ENCODE measurements at regions not wholly inside any gene's neighbourhood (a gene's known extent, or its start where the extent isn't known, plus 50 kb on each side); places are given as distances from the start of the nearest gene placed in this dataset.

- no peak for TF ChIP-seq POLR2AphosphoS5 (IDR thresholded peaks at IDR 0.05; ENCODE audit: borderline replicate concordance, low read depth, low read length)
- no peak for TF ChIP-seq EZH2 (IDR thresholded peaks at IDR 0.05)
- TF ChIP-seq FOXP2 (optimal IDR thresholded peaks at IDR 0.05; ENCODE audit: control extremely low read depth, extremely low read length, insufficient read depth), result no peak
Observed at GRCh38 chr6:40718401-40718800, 131.2 kb upstream of the LRFN2 start.

Measured in SK-N-MC (cell line).